Small intestine (tissue), 7 donors: ENCODE measurements at regions not wholly inside any gene's neighbourhood (a gene's known extent, or its start where the extent isn't known, plus 50 kb on each side); places are given as distances from the start of the nearest gene placed in this dataset.

ENCODE experiments used
- DNase-seq, 2 donors: peaks; one replicate each; pipeline versions ENCODE4 v3.0.0 to v3.0.0-alpha.2; 2013
- FAIRE-seq: peaks from 2 replicates; lab custom pipeline; 2012; peaks lifted over from hg19 to GRCh38; lab: Jason Lieb, UNC
- H3K27ac ChIP-seq, 3 donors: one replicate each; pipeline ENCODE4 v1.5.1; 2013; ENCODE audit warnings: low read length in 2 of 3, mild to moderate bottlenecking in 2 of 3, control low read depth in 1 of 3, inconsistent platforms in 1 of 3, low read depth in 1 of 3, moderate library complexity in 1 of 3
- H3K27me3 ChIP-seq, 3 donors: one replicate each; pipeline ENCODE4 v1.6.1; 2013; ENCODE audit warnings: low read length in 3 of 3, inconsistent platforms in 1 of 3; ENCODE audit not compliant: control insufficient read depth in 3 of 3, insufficient read depth in 3 of 3
- H3K36me3 ChIP-seq, 3 donors: one replicate each; pipeline ENCODE4 v1.6.1; 2013; ENCODE audit warnings: low read length in 3 of 3, inconsistent platforms in 1 of 3, low read depth in 1 of 3, mild to moderate bottlenecking in 1 of 3, moderate library complexity in 1 of 3; ENCODE audit not compliant: control insufficient read depth in 3 of 3, insufficient read depth in 2 of 3
- H3K4me1 ChIP-seq, 3 donors: one replicate each; pipeline ENCODE4 v1.6.1; 2013; ENCODE audit warnings: low read length in 2 of 3, inconsistent platforms in 1 of 3, low read depth in 1 of 3, mild to moderate bottlenecking in 1 of 3, moderate library complexity in 1 of 3; ENCODE audit not compliant: control insufficient read depth in 3 of 3, insufficient read depth in 2 of 3
- H3K4me3 ChIP-seq, 3 donors: one replicate each; pipeline ENCODE4 v1.5.1; 2013; ENCODE audit warnings: low read length in 3 of 3, control low read depth in 1 of 3, inconsistent platforms in 1 of 3, low read depth in 1 of 3, mild to moderate bottlenecking in 1 of 3, moderate library complexity in 1 of 3
- H3K9me3 ChIP-seq, 2 donors: one replicate each; pipeline ENCODE4 v1.6.1; 2013; ENCODE audit warnings: low read depth in 1 of 2, low read length in 1 of 2; ENCODE audit not compliant: control insufficient read depth in 2 of 2, insufficient read depth in 1 of 2
- WGBS, 3 donors: extraction: QIAGEN DNeasy Blood & Tissue Kit; methylation state at CpG; one replicate each; pipeline ENCODE4 v1.1.7; 2013; 5-methylcytosine and 5-hydroxymethylcytosine counted together
- donor health status: healthy with polysubstance abuse.
- donor health status: control.
- donor health status: control.
- donor health status: Bipolar disorder and iron deficiency.
- donor health status: healthy.

DNA sequence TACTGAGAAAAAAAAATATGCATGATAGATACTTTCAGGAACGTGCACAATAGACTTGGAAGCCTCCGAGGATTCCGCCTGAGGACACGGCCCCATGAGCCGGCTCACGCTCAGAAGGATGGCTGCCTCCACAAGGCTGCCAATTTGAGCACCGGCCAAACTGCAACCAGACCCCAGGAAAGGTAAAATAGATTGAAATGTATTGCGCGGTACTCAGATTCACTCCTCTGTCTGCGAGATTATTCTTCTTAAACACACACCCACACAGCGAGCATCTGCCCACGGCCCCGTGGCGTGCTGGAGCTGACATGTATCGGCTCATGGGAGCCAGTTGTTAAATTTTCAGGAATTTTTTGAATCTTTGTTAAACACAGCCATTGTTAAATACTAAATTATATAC, 653.2 kb upstream of the MKI67 start:
- DNase-seq = no peak
- Histone ChIP-seq H3K27me3 (no peaks in the 10 kb centered on the region), H3K9me3 (no peaks in the 10 kb centered on the region), H3K4me1 (no peaks in the 10 kb centered on the region), H3K27ac (no peak overlapping the region), H3K36me3 (no peaks in the 10 kb centered on the region), H3K4me3 (no peak overlapping the region)
- WGBS, 3 donors = 87 to 91% (median 89%) methylated on average over 15 of the region's 15 CpGs
- FAIRE-seq = no peak

DNA sequence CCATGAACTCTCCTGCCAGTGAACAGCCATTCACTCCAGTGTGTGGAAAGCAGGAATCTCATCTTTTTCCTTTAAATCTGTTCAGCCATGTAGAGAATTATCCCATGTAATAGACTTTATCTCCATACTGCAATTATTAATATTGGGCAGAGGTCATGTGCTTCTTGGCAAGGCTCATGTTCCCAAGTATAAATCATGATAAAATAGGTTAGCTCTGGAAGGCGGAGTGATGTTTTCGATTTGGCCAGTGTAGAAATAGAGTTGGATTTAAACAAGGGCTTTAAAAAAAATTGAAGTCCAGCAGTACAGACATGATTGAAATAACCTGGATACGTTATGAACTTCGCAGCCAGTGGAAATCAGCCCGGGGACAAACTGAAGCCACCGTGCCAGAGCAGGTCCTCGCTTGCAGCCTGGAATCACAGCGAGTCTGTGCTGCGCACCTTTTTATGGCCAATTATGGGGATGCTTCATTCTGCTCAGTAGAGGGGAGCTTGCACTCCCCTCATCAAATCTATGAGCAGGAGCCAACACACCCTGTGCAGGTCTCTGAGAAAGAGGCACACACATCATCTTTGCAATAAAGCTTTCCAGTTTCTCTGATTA, 654.0 kb upstream of the MKI67 start:
- FAIRE-seq = no peak
- H3K27ac ChIP-seq = no peak overlapping the region

DNA sequence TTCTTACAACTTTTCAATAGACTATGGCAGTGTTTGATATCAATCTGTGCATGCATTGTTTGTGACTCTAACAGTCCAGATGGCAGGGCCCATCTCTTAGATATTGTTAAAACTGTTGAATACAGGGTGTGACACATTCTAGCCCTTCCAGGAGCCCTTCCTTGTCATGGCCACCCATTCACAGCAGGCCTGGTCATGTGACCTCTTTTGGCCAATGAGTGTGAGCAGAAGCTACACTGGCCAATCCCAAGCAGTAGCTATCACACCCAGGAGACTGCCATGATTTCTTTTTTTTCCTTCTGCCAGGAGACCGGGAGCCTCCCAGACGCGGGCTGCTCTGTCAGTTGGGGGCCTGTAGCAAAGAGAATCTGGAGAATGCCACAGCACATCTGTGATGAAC, 655.4 kb upstream of the MKI67 start:
- H3K36me3 ChIP-seq = no peaks in the 10 kb centered on the region
- no peaks in the 10 kb centered on the region for H3K27me3 ChIP-seq
- DNase-seq (no peak), FAIRE-seq (no peak)
- H3K4me1 ChIP-seq = no peaks in the 10 kb centered on the region
- H3K4me3 ChIP-seq = no peak overlapping the region
- 77 to 88% (median 80%) methylated on average over 3 of the region's 3 CpGs for WGBS, 3 donors
- H3K27ac ChIP-seq = no peak overlapping the region
- H3K9me3 ChIP-seq = no peaks in the 10 kb centered on the region

More for the DNA sequence above, 654.0 kb upstream of the MKI67 start:
- 70 to 81% (median 72%) methylated on average over 9 of the region's 9 CpGs for WGBS, 3 donors
- no peaks in the 10 kb centered on the region for H3K36me3 ChIP-seq
- no peaks in the 10 kb centered on the region for H3K27me3 ChIP-seq
- H3K4me3 ChIP-seq = no peak overlapping the region
- H3K9me3 ChIP-seq = no peaks in the 10 kb centered on the region
- H3K4me1 ChIP-seq = no peaks in the 10 kb centered on the region
- DNase-seq = no peak

DNA sequence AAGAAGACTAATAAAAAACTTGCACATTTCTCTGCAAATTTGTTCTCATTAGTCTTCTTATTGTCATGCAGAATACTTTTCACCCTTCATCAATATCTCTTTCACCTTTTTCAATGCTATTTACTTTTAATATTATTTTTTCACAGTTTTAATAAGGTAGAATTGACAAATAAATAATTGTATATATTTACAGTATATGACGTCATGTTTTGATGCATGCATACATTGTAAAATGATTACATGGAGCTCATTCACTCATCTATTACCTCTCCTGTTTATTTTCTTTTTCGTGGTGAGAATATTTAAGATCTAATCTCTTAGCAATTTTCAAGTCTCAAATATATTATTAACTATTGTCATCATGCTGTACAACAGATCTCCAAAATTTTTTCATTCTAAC, 658.2 kb upstream of the MKI67 start:
- no peak for FAIRE-seq
- no peaks in the 10 kb centered on the region for H3K36me3 ChIP-seq
- WGBS, 3 donors = 64 to 79% (median 66%) methylated on average over 2 of the region's 2 CpGs

DNA sequence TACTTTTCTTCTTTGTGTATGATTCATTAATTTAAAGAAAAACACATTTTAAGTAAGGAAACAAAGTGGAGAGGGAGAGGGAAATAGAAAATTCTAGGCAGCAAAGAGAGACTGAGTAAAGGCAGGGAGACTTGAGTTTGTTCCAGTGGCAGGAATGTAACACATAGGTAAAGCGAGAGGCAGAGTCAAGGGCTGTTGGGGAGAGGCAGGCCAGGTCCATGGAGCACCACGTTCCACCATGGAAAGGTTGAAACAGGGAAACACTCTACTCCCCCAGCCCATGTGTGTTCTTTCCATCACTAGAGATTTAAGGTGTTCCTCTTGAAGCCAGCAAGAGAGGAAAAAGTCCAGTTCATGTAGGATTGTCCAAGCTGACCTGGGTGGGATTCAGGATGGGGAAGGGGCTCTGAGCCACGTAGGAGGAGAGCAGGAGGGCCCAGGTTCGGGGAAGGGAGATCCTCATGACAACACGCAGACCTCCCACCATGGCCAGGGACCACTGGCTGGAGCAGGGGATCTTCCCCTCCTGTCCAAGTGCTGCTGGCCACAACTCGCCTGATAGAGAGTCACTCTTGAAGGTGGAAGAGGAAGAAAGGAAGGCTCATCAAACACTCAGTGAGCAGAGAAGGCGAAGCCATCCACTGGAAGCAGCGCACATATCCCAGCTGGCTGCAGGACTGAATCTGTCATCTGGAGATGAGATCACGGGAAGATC, 666.4 kb upstream of the MKI67 start:
- no peak for FAIRE-seq

More for the DNA sequence above, 658.2 kb upstream of the MKI67 start:
- Histone ChIP-seq H3K9me3 (no peaks in the 10 kb centered on the region), H3K4me3 (no peak overlapping the region), H3K4me1 (no peaks in the 10 kb centered on the region), H3K27ac (no peak overlapping the region), H3K27me3 (no peaks in the 10 kb centered on the region)
- DNase-seq = no peak

DNA sequence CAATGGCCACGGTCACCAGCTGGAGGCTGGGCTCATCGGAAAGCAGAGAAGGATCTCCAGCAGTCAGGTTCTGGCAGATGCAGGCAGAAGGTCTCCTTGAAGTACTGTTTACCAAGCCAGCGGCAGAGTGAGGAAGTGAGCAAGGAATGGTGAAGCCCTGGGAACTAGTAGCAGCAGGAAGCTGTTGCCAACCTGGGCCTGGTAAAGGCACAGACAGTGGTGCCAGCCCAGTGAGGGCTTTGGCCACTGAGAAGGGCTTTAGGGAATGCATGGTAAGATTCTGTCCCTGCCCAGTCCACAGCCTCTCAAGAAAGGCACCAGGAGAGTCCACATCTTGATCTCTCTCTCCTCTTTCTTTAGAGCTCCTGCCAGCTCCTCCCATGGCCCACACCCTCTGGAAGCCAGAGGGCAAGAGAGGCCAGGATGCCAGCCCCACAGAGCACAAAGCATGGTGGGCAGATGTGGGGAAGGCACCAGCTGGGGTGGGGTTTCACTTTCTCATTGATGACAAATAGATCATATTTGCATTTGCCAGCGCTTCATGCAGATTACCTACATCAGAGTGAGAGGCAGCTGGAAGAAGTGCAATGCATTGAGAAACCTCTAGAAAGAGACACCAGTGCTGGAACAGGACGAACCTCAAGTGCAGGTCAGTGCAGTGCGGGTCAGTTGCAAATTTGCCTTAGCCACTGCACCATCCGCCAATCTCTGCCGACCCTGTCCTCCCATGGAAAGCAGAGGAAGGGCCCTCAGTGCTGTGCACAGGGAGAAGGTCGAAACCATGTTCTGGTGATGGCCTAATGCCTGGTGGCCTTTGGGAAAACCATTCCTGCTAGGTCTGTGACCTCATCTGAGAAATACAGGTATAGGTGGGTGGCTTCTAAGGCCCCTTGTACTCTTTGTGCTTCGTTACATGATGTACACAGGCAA, 667.8 kb upstream of the MKI67 start:
- Histone ChIP-seq H3K4me3 (no peak overlapping the region), H3K27ac (no peak overlapping the region), H3K4me1 (no peaks in the 10 kb centered on the region), H3K27me3 (no peaks in the 10 kb centered on the region), H3K9me3 (no peaks in the 10 kb centered on the region), H3K36me3 (no peaks in the 10 kb centered on the region)
- FAIRE-seq (no peak), DNase-seq (no peak)
- WGBS, 3 donors = 71 to 85% (median 76%) methylated on average over 10 of the region's 10 CpGs

More for the DNA sequence above, 666.4 kb upstream of the MKI67 start:
- Histone ChIP-seq H3K4me3 (no peak overlapping the region), H3K4me1 (no peaks in the 10 kb centered on the region), H3K27me3 (no peaks in the 10 kb centered on the region), H3K36me3 (no peaks in the 10 kb centered on the region), H3K27ac (no peak overlapping the region), H3K9me3 (no peaks in the 10 kb centered on the region)
- DNase-seq = no peak
- 64 to 82% (median 74%) methylated on average over 8 to 9 of the region's 9 CpGs for WGBS, 3 donors

DNA sequence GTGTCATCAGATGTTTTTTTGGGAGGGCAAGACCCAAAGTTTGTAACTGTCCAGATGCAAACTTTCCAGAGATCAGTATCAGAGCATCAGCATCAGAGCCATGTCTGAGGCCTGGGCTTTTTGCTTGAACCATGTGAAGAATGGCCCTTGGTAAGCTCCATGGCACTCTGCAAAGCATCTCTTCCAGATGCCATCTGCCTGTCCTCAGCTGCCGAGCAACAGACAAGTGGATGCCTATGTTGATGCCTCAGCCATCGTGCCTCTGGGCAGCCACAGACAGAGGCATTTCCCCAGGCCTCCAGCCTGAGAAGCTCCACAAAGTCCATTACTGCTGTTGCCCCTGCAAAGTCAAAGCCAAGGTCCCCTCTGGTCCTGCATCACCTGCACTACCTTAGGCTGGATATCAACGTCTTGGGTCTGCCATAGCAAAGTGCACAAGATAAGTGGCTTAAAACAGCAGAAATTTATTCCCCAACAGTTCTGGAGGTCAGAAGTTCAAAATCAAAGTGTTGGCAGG, 670.2 kb upstream of the MKI67 start:
- no peaks in the 10 kb centered on the region for H3K27me3 ChIP-seq
- no peak overlapping the region for H3K4me3 ChIP-seq
- no peaks in the 10 kb centered on the region for H3K4me1 ChIP-seq
- DNase-seq (no peak), FAIRE-seq (no peak)
- H3K27ac ChIP-seq = no peak overlapping the region
- no peaks in the 10 kb centered on the region for H3K9me3 ChIP-seq
- H3K36me3 ChIP-seq = no peaks in the 10 kb centered on the region
- WGBS, 3 donors = 63 to 79% (median 64%) methylated on average over 3 of the region's 3 CpGs

DNA sequence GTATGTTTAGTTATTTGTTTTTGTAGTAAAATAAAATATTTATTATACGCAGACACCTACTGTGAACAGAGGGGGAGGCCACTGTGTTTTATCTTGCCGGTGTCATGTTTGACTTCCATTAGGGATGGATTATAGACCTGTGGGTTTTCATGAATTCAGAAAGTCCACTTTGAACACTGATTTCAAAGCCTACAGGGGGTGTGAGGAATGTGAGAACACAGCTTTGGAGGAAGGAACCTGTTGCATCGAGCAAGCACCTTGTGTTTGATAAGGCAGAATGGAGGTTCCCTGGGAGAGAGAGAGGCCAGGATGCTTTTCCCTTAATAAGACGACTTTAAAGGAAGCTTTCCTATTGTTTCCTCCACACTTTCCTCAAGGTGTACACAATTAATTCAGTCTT, 665.0 kb upstream of the MGMT start:
- H3K36me3 ChIP-seq = no peaks in the 10 kb centered on the region
- no peaks in the 10 kb centered on the region for H3K4me1 ChIP-seq
- H3K27me3 ChIP-seq = no peaks in the 10 kb centered on the region
- 45 to 72% (median 55%) methylated on average over 4 of the region's 4 CpGs for WGBS, 3 donors
- DNase-seq (no peak), FAIRE-seq (no peak)
- no peaks in the 10 kb centered on the region for H3K9me3 ChIP-seq
- H3K27ac ChIP-seq = no peak overlapping the region
- H3K4me3 ChIP-seq = no peak overlapping the region
